OCI-LY7 (cell line): ENCODE measurements at regions not wholly inside any gene's neighbourhood (a gene's known extent, or its start where the extent isn't known, plus 50 kb on each side); places are given as distances from the start of the nearest gene placed in this dataset.

Experiments used
- BruUV-seq: library from RNA; stranded (reverse); fragments of 400-500 nt; replicated peaks from 2 replicates; lab custom pipeline; 2021; lab: Mats Ljungman, UMichigan
- CTCF ChIA-PET: fragments of 300-600 bp; sonication (Branson Sonifier 250); formaldehyde crosslinking; loops from one replicate; lab custom pipeline; 2022; ENCODE audit warnings: antibody characterized with exemption; ENCODE audit not compliant: unreplicated experiment; lab: Charles Lee
- POLR2A ChIA-PET: fragments of 300-600 bp; sonication (Branson Sonifier 250); formaldehyde crosslinking; loops from one replicate; lab custom pipeline; 2022; ENCODE audit warnings: antibody characterized with exemption; lab: Charles Lee
- DNase-seq: peaks from one replicate; pipeline ENCODE4 v3.0.0-alpha.2; 2015; ENCODE audit warnings: low spot score
- H2AFZ ChIP-seq: fragments of 200-600 bp; sonication (generic), shearing (Covaris generic); 2 replicates; pipeline ENCODE4 v1.6.1; 2014; ENCODE audit warnings: mild to moderate bottlenecking, antibody characterized with exemption, low read length, moderate library complexity
- H3K27ac ChIP-seq: fragments of 200-600 bp; sonication (generic); 2 replicates; pipeline ENCODE4 v1.5.1; 2014; ENCODE audit warnings: mixed run types, low read depth, mild to moderate bottlenecking, moderate library complexity, low read length, inconsistent platforms; ENCODE audit not compliant: poor library complexity, severe bottlenecking
- H3K36me3 ChIP-seq: fragments of 200-600 bp; sonication (generic); 2 replicates; pipeline ENCODE4 v1.6.1; 2014; ENCODE audit warnings: mild to moderate bottlenecking, antibody characterized with exemption, low read length, moderate library complexity, mixed read lengths; ENCODE audit not compliant: insufficient read depth
- H3K4me1 ChIP-seq: fragments of 200-600 bp; sonication (generic); 2 replicates; pipeline ENCODE4 v1.5.1; 2014; ENCODE audit warnings: mild to moderate bottlenecking, low read length; ENCODE audit not compliant: insufficient read depth, poor library complexity, severe bottlenecking
- H3K4me2 ChIP-seq: fragments of 200-600 bp; sonication (generic); 2 replicates; pipeline ENCODE4 v1.6.1; 2014; ENCODE audit warnings: mild to moderate bottlenecking, low read length
- H3K4me3 ChIP-seq: fragments of 200-600 bp; sonication (generic); 2 replicates; pipeline ENCODE4 v1.5.1; 2014; ENCODE audit warnings: mild to moderate bottlenecking, low read depth, low read length; ENCODE audit not compliant: poor library complexity, severe bottlenecking
- H3K79me2 ChIP-seq: fragments of 200-600 bp; sonication (generic); 2 replicates; pipeline ENCODE4 v1.6.1; 2016; ENCODE audit warnings: low read depth, mild to moderate bottlenecking, low read length, moderate library complexity, mixed read lengths; ENCODE audit not compliant: insufficient read depth
- H3K9me2 ChIP-seq: fragments of 200-600 bp; sonication (generic); 2 replicates; pipeline ENCODE4 v1.6.1; 2016; ENCODE audit warnings: mild to moderate bottlenecking, low read length, mixed read lengths; ENCODE audit not compliant: insufficient read depth
- H3K9me3 ChIP-seq: fragments of 200-600 bp; sonication (generic); 2 replicates; pipeline ENCODE4 v1.6.1; 2014; ENCODE audit warnings: mild to moderate bottlenecking, mixed run types, low read length, mixed read lengths
- H4K20me1 ChIP-seq: fragments of 200-600 bp; sonication (generic); 2 replicates; pipeline ENCODE4 v1.6.1; 2014; ENCODE audit warnings: mild to moderate bottlenecking, antibody characterized with exemption, low read length, moderate library complexity, mixed read lengths; ENCODE audit not compliant: insufficient read depth
- EZH2phosphoT487 ChIP-seq: fragments of 200-600 bp; sonication (generic); IDR thresholded peaks from 2 replicates; pipeline ENCODE4 v1.6.1; 2018; ENCODE audit warnings: low read depth, borderline replicate concordance, mild to moderate bottlenecking, mixed run types, antibody characterized with exemption, low read length, moderate library complexity, mixed read lengths
- intact Hi-C: fragments of 100-400 bp; cut with micrococcal nuclease; formaldehyde crosslinking; loops from one replicate; pipeline ENCODE4 v1.10.0; 2022; ENCODE audit not compliant: unreplicated experiment
- TF ChIP-seq, protein P1 (sequence below): fragments of 200-600 bp; sonication (generic); conservative IDR thresholded peaks from 2 replicates; pipeline ENCODE4 v1.5.1; 2014; ENCODE audit warnings: mild to moderate bottlenecking, antibody characterized with exemption, low read length, moderate library complexity, mixed read lengths

DNA sequence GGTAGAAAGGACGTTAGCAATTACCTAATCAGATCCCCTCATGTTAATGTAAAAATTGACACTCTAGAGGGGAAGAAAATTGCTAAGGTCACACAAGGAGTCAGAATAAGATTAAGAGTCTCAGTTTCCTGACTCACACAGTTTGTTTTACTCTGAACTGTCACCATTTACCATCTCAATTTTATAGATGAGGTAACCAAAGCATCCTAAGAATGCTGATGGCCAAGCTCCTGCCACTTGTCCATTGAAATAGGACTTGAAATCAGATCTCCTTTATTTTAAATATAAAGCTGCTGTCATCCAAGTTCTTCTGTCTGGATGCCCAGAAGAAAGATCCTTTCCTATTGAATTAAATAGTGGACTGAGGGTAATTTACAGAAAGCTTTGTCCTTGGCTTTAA, 114.8 kb upstream of the VAMP7 start:
- CTCF ChIA-PET, result no interaction called here
- H3K4me2 ChIP-seq, result no peak overlapping the region

GRCh38 chrX:155761185-155761584, 120.0 kb upstream of the VAMP7 start:
- intact Hi-C loops, result no loop called here
- CTCF ChIA-PET, result no interaction called here
- Histone ChIP-seq H3K27ac (no peak overlapping the region), H3K36me3 (no peaks in the 10 kb centered on the region), H3K4me1 (no peaks in the 10 kb centered on the region), H3K79me2 (no peaks in the 10 kb centered on the region), H4K20me1 (no peaks in the 10 kb centered on the region), H3K9me3 (no peaks in the 10 kb centered on the region), H3K4me3 (no peak overlapping the region), H3K9me2 (no peaks in the 10 kb centered on the region), H2AFZ (no peak overlapping the region), H3K4me2 (no peak overlapping the region)
- BruUV-seq, result no TSS peak
- DNase-seq, result no peak
- POLR2A ChIA-PET, result no interaction called here
- TF ChIP-seq, protein P1, sequence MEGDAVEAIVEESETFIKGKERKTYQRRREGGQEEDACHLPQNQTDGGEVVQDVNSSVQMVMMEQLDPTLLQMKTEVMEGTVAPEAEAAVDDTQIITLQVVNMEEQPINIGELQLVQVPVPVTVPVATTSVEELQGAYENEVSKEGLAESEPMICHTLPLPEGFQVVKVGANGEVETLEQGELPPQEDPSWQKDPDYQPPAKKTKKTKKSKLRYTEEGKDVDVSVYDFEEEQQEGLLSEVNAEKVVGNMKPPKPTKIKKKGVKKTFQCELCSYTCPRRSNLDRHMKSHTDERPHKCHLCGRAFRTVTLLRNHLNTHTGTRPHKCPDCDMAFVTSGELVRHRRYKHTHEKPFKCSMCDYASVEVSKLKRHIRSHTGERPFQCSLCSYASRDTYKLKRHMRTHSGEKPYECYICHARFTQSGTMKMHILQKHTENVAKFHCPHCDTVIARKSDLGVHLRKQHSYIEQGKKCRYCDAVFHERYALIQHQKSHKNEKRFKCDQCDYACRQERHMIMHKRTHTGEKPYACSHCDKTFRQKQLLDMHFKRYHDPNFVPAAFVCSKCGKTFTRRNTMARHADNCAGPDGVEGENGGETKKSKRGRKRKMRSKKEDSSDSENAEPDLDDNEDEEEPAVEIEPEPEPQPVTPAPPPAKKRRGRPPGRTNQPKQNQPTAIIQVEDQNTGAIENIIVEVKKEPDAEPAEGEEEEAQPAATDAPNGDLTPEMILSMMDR, result no peak
- TF ChIP-seq EZH2phosphoT487, result no peak

More for the DNA sequence above, 114.8 kb upstream of the VAMP7 start:
- Histone ChIP-seq H3K9me3 (no peaks in the 10 kb centered on the region), H3K4me3 (no peak overlapping the region), H3K27ac (no peak overlapping the region), H3K36me3 (no peaks in the 10 kb centered on the region), H3K9me2 (no peaks in the 10 kb centered on the region), H2AFZ (no peak overlapping the region), H4K20me1 (no peaks in the 10 kb centered on the region), H3K79me2 (no peaks in the 10 kb centered on the region), H3K4me1 (no peaks in the 10 kb centered on the region)
- POLR2A ChIA-PET, result no interaction called here
- no peak for DNase-seq
- no peak for TF ChIP-seq EZH2phosphoT487
- TF ChIP-seq, protein P1, result no peak
- BruUV-seq, result no TSS peak
- intact Hi-C loops, result no loop called here

DNA sequence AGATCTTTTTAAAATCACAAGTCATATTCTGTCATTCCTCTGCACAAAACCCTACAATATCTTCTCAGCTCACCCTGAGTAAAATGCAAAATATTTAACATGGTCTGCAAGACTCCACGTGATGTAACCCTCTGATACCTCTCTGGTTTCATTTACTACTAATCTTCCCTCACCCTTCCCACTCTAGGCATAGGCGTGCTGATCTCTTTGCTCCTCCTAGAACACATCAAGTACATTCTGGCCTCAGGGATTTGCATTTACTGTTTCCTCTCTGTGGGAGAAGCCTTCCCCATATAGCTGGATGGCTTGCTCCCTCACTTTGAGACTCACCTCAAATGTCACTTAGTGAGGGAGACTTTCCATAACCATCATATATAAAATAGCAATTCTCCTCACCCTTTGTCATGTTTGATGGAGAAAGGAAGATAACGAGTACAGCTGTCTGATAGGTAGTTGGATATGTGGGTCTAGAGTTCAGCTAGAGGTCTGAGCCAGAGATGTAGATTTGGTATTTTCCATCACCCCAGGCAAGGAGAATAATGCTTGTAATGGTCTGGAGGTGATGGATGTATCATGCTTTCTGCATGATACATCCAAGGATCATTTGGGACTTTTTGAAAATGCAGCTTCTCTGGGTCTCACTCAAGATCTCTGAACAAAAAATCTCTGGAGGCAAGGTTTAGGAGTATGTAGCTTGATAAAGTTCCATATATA, 123.9 kb upstream of the VAMP7 start:
- TF ChIP-seq, protein P1, result no peak
- TF ChIP-seq EZH2phosphoT487, result no peak
- H3K9me3 ChIP-seq, result no peaks in the 10 kb centered on the region

More for the DNA sequence above, 123.9 kb upstream of the VAMP7 start:
- H3K27ac ChIP-seq, result no peak overlapping the region
- POLR2A ChIA-PET, result no interaction called here
- no peak overlapping the region for H3K4me2 ChIP-seq
- intact Hi-C loops, result no loop called here
- H2AFZ ChIP-seq, result no peak overlapping the region
- H3K9me2 ChIP-seq, result no peaks in the 10 kb centered on the region
- no peaks in the 10 kb centered on the region for H3K36me3 ChIP-seq
- BruUV-seq, result no TSS peak
- H3K4me3 ChIP-seq, result no peak overlapping the region
- no peaks in the 10 kb centered on the region for H3K4me1 ChIP-seq
- H3K79me2 ChIP-seq, result no peaks in the 10 kb centered on the region
- no peak for DNase-seq
- no peaks in the 10 kb centered on the region for H4K20me1 ChIP-seq
- CTCF ChIA-PET, result no interaction called here
